ENCODE measurements at regions not wholly inside any gene's neighbourhood (a gene's known extent, or its start where the extent isn't known, plus 50 kb on each side); places are given as distances from the start of the nearest gene placed in this dataset.

GRCh38 chr11:110032957-110033570 lies 60.1 kb upstream of the ZC3H12C start:
- DNase-seq: no peak

- DNase-seq: no peak
Observed at GRCh38 chr11:110034806-110035205, 58.4 kb upstream of the ZC3H12C start.

- DNase-seq: no peak
Observed at GRCh38 chr11:110035357-110035756, 57.8 kb upstream of the ZC3H12C start.

GRCh38 chr11:110038201-110038600 lies 55.0 kb upstream of the ZC3H12C start:
- DNase-seq: no peak
